ENCODE measurements at regions not wholly inside any gene's neighbourhood (a gene's known extent, or its start where the extent isn't known, plus 50 kb on each side); places are given as distances from the start of the nearest gene placed in this dataset.

DNA sequence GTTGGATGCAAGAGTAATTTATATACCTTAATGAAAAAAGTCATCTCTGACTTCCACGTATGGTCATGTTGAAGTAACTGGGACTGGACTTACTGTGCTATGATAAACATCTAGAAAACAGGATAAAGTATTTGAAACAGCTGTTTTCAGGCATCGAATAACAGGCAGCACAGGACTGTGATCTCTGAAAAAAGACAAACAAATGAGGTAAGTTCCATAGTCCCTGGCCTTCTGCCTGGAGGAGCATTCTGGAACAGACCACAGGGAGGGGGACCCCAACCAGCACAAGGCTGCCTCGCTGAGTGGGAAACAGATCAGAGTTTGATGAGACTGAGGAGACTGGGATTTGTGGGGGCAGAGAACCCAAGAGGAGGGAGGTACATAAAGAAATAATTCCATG lies 89.1 kb upstream of the HABP2 start:
- no peak overlapping the region for H3K4me3 ChIP-seq (ENCODE audit: low read depth, low read length)
- TF ChIP-seq, protein P1, sequence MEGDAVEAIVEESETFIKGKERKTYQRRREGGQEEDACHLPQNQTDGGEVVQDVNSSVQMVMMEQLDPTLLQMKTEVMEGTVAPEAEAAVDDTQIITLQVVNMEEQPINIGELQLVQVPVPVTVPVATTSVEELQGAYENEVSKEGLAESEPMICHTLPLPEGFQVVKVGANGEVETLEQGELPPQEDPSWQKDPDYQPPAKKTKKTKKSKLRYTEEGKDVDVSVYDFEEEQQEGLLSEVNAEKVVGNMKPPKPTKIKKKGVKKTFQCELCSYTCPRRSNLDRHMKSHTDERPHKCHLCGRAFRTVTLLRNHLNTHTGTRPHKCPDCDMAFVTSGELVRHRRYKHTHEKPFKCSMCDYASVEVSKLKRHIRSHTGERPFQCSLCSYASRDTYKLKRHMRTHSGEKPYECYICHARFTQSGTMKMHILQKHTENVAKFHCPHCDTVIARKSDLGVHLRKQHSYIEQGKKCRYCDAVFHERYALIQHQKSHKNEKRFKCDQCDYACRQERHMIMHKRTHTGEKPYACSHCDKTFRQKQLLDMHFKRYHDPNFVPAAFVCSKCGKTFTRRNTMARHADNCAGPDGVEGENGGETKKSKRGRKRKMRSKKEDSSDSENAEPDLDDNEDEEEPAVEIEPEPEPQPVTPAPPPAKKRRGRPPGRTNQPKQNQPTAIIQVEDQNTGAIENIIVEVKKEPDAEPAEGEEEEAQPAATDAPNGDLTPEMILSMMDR (IDR thresholded peaks at IDR 0.05; ENCODE audit: low read depth, low read length): no peak

DNA sequence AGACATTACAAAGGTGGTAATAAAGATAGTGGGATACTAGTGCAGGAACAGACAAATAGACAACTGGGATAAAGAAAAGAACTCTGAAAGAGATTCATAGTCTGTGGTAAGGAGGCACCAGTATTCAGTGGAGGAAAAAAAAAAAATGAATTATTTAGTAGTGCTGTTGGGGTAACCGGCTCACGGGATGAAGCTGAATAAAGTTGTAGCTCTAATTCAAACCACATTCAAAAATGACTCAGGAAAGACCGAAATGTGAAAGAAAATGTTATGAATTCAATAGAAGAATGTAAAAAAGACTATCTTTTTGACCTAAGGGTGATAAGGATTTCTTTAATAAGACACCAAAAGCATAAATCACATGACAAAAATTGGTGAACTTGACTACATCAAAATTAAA lies 83.1 kb upstream of the HABP2 start:
- H3K4me3 ChIP-seq (ENCODE audit: low read depth, low read length): no peak overlapping the region
- TF ChIP-seq, protein P1 (IDR thresholded peaks at IDR 0.05; ENCODE audit: low read depth, low read length): no peak

DNA sequence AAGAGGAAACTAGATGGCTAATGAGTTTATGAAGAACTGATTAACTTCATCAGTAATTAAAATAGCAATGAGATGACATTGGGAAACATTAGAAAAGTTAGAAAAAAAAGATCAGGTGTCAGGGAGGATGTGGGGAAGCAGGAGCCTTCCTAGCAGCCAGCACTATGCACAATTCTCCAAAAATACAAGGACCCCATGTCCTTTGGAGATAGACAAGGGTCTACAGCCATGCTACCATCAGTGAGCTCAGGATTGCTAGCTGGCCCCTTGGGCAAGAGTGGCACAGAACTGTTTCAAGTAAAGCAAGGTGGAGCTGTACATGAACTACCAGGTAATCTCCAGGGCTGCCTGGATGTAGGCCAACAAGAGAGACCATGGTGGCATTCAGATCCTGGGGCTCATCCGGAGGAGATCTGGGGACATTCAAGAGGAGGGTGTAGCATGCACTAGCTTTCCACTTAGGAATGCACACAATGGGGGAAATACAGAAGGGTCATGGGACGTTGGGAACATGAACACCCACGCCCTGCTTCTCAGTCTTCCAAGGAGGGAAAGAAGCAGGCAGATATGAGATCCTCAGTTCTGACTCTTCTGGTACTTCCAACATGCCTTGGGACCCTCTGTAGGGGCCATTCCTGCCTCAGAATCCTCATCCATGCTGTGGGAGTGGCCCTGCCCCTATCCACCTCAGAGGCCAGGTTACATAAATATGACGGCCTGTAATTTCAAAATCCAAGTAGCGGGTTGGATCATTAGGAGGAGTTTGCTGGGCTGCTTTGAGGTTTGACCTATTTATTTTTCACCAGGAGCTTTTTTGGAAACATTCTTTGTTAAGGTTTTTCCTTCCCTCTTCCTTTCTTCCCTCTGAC lies 82.2 kb upstream of the HABP2 start:
- TF ChIP-seq, protein P1 (IDR thresholded peaks at IDR 0.05; ENCODE audit: low read depth, low read length): no peak
- H3K4me3 ChIP-seq (ENCODE audit: low read depth, low read length): no peak overlapping the region

DNA sequence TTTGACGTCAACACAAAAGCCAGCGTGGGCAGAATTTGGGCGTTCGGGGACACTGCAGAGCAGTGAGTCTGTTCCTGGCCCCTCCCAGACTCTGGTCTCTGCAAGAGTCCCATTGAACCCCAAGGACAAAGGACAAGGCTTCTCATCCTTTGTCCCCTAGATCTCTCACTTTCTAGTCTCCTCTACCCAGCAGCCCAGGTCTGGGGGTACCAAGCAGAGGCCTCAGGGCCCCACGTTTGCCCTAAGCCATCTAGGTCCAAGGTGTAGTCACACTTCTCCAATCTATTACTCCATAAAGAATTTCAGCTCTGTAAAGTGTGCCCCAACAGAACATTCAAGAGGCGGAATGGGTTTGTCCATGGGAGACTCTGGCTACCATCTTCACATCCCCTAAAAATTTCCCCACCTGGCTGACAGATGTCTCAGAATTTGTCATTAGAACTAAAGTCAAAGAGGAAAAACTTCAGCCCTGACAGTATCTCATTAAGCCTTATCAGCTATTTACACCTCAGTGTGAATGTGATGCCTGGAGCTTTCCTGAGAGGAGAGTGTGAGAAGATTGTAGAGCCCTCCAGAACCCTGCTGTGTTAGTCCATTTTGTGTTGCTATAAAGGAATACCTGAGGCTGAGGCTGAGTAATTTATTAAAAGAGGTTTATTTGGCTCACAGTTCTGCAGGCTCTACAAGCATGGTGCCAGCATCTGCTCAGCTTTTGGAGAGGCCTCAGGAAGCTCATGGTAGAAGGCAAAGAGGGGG lies 81.4 kb upstream of the HABP2 start:
- TF ChIP-seq, protein P1 (IDR thresholded peaks at IDR 0.05; ENCODE audit: low read depth, low read length): no peak
- H3K4me3 ChIP-seq (ENCODE audit: low read depth, low read length): no peak overlapping the region

DNA sequence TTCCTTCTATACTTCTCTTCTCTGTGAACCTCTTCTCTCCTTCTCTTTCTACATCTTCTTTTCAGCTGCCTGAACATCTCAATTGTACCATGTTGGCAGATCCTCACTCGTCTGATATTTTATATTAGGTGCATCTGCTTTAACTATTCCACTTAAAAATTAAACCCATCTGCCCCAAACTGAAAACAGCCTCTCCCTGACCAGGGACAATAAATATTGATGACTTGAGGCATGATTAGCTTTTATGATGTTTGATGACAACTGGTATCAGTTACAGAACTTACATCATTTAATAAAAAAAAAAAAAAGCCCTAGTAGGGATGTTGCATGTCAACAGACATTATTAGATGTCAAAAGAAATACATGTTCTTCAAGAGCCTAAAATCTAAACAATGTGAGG lies 79.8 kb upstream of the HABP2 start:
- H3K4me3 ChIP-seq (ENCODE audit: low read depth, low read length): no peak overlapping the region
- TF ChIP-seq, protein P1 (IDR thresholded peaks at IDR 0.05; ENCODE audit: low read depth, low read length): no peak

DNA sequence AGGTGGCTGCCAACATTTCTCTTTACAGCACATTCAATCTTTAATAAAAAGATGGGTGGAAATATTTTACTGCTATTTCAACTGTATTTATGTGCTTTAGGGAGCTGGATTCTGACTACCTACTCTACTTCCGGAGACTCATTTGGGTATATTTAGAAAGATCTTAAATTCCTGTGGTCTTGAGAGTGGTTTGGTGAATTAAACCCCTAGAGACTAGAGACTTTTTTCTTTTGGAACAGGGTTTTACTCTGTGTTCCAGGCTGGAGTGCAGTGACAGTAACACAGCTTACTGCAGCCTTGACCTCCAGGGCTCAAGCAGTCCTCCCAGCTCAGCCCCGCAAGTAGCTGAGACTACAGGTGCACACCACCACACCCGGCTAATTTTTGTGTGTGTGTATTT lies 79.0 kb upstream of the HABP2 start:
- no peak overlapping the region for H3K4me3 ChIP-seq (ENCODE audit: low read depth, low read length)
- TF ChIP-seq, protein P1 (IDR thresholded peaks at IDR 0.05; ENCODE audit: low read depth, low read length): no peak

DNA sequence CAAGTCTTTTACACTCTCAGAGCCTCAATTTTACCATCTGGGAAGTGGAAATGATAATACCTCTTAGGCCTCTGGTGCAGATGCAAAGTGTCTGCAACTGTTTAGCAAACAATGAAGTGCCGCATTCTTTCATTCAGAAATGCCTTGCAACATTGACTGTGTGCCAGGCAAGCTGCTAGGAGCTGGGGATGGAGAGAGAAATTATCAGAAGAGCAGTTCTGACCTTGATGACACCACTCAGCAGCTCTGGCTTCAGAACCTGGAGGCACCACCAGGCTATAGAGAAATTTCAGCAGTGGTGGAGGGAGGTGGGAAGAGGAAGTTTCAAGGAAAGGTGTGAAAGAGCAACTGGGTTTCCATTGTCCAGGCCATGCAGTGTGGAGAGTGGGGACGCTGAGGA lies 78.1 kb upstream of the HABP2 start:
- H3K4me3 ChIP-seq (ENCODE audit: low read depth, low read length): no peak overlapping the region
- TF ChIP-seq, protein P1 (IDR thresholded peaks at IDR 0.05; ENCODE audit: low read depth, low read length): no peak
